ENCODE measurements at regions not wholly inside any gene's neighbourhood (a gene's known extent, or its start where the extent isn't known, plus 50 kb on each side); places are given as distances from the start of the nearest gene placed in this dataset.

GRCh38 chr12:40508421-40508820, 183.8 kb upstream of the CNTN1 start:
- no peaks in the 10 kb centered on the region for H3K27me3 ChIP-seq (ENCODE audit: insufficient read depth, low read length, poor library complexity, severe bottlenecking)
- TF ChIP-seq EZH2phosphoT487 (IDR thresholded peaks at IDR 0.05; ENCODE audit: borderline replicate concordance): no peak
- no peak for TF ChIP-seq CTCF (conservative IDR thresholded peaks at IDR 0.05; ENCODE audit: low read length)
- no peaks in the 10 kb centered on the region for H3F3A ChIP-seq (ENCODE audit: low read depth)
- H3K4me1 ChIP-seq (ENCODE audit: insufficient read depth, low read length, poor library complexity, severe bottlenecking): peaks cover 10% of the 10 kb centered on the region
- no peak overlapping the region for H2AFZ ChIP-seq (ENCODE audit: low read length)
- H3K4me3 ChIP-seq (ENCODE audit: low read length, poor library complexity, severe bottlenecking): no peak overlapping the region
- no peaks in the 10 kb centered on the region for H3K79me2 ChIP-seq (ENCODE audit: insufficient read depth, low read length)
- no peaks in the 10 kb centered on the region for H3K9me3 ChIP-seq (ENCODE audit: insufficient read depth, low read depth, low read length)
- no peak overlapping the region for H3K4me2 ChIP-seq (ENCODE audit: low read depth, low read length, poor library complexity, severe bottlenecking)
- H4K20me1 ChIP-seq (ENCODE audit: insufficient read depth, low read length, poor library complexity, severe bottlenecking): no peaks in the 10 kb centered on the region
- no peaks in the 10 kb centered on the region for H3K9me2 ChIP-seq (replicated peaks; ENCODE audit: low read depth, low read length)
- H3K9ac ChIP-seq (ENCODE audit: low read depth, low read length, poor library complexity, severe bottlenecking): no peak overlapping the region
- H3K36me3 ChIP-seq (ENCODE audit: insufficient read depth, low read length): no peaks in the 10 kb centered on the region

DNA sequence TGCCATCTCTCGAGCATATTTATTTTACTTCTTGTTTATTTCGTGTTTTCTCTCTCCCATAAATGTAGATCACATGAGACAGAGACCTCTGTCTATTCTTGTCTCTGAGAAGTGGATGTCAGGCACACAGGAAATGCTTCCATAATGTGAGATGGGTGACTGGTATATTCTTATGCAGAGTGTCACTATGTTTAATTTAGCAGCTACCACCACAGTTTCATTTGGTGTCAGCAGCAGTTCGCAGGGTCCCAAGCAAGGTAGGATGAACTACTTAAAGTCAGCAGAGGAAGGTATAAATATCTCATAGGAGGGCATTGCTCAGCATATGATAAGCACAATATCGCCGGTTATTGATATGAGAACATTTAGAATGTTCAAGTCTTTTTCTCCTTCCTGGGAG, 180.9 kb upstream of the CNTN1 start:
- Histone ChIP-seq H3K36me3 (ENCODE audit: insufficient read depth, low read length) (no peaks in the 10 kb centered on the region), H3K4me2 (ENCODE audit: low read depth, low read length, poor library complexity, severe bottlenecking) (no peak overlapping the region), H3K4me3 (ENCODE audit: low read length, poor library complexity, severe bottlenecking) (no peak overlapping the region), H3K4me1 (ENCODE audit: insufficient read depth, low read length, poor library complexity, severe bottlenecking) (no peaks in the 10 kb centered on the region), H3K9ac (ENCODE audit: low read depth, low read length, poor library complexity, severe bottlenecking) (no peak overlapping the region), H2AFZ (ENCODE audit: low read length) (no peak overlapping the region), H4K20me1 (ENCODE audit: insufficient read depth, low read length, poor library complexity, severe bottlenecking) (no peaks in the 10 kb centered on the region), H3F3A (ENCODE audit: low read depth) (no peaks in the 10 kb centered on the region), H3K79me2 (ENCODE audit: insufficient read depth, low read length) (no peaks in the 10 kb centered on the region), H3K9me2 (replicated peaks; ENCODE audit: low read depth, low read length) (no peaks in the 10 kb centered on the region), H3K9me3 (ENCODE audit: insufficient read depth, low read depth, low read length) (no peaks in the 10 kb centered on the region), H3K27me3 (ENCODE audit: insufficient read depth, low read length, poor library complexity, severe bottlenecking) (no peaks in the 10 kb centered on the region)
- TF ChIP-seq CTCF (conservative IDR thresholded peaks at IDR 0.05; ENCODE audit: low read length) (no peak), EZH2phosphoT487 (IDR thresholded peaks at IDR 0.05; ENCODE audit: borderline replicate concordance) (no peak)

GRCh38 chr12:40515041-40515816, 177.0 kb upstream of the CNTN1 start:
- Histone ChIP-seq H3K4me2 (ENCODE audit: low read depth, low read length, poor library complexity, severe bottlenecking) (no peak overlapping the region), H3K27me3 (ENCODE audit: insufficient read depth, low read length, poor library complexity, severe bottlenecking) (no peaks in the 10 kb centered on the region), H4K20me1 (ENCODE audit: insufficient read depth, low read length, poor library complexity, severe bottlenecking) (no peaks in the 10 kb centered on the region), H3K9ac (ENCODE audit: low read depth, low read length, poor library complexity, severe bottlenecking) (no peak overlapping the region), H3K9me2 (replicated peaks; ENCODE audit: low read depth, low read length) (no peaks in the 10 kb centered on the region), H3K4me1 (ENCODE audit: insufficient read depth, low read length, poor library complexity, severe bottlenecking) (peaks cover 7% of the 10 kb centered on the region), H3K4me3 (ENCODE audit: low read length, poor library complexity, severe bottlenecking) (no peak overlapping the region), H3F3A (ENCODE audit: low read depth) (no peaks in the 10 kb centered on the region), H3K9me3 (ENCODE audit: insufficient read depth, low read depth, low read length) (no peaks in the 10 kb centered on the region), H2AFZ (ENCODE audit: low read length) (no peak overlapping the region), H3K36me3 (ENCODE audit: insufficient read depth, low read length) (no peaks in the 10 kb centered on the region), H3K79me2 (ENCODE audit: insufficient read depth, low read length) (no peaks in the 10 kb centered on the region)
- no peak for TF ChIP-seq EZH2phosphoT487 (IDR thresholded peaks at IDR 0.05; ENCODE audit: borderline replicate concordance)
- no peak for TF ChIP-seq CTCF (conservative IDR thresholded peaks at IDR 0.05; ENCODE audit: low read length)
